NCI-H460 (cell line): ENCODE measurements at regions not wholly inside any gene's neighbourhood (a gene's known extent, or its start where the extent isn't known, plus 50 kb on each side); places are given as distances from the start of the nearest gene placed in this dataset.

Experiments used
- DNase-seq: peaks from one replicate; pipeline ENCODE4 v3.0.0-alpha.2; 2016; ENCODE audit warnings: low read depth; ENCODE audit errors: extremely low read depth

GRCh38 chr14:98726585-98727405 is 545.2 kb downstream of the BCL11B start:
- DNase-seq, result no peak

GRCh38 chr14:98728024-98728423 is 544.0 kb downstream of the BCL11B start:
- no peak for DNase-seq

GRCh38 chr14:98728836-98729235 is 543.2 kb downstream of the BCL11B start:
- no peak for DNase-seq

GRCh38 chr14:98731286-98731685 is 540.7 kb downstream of the BCL11B start:
- no peak for DNase-seq

- no peak for DNase-seq
These were observed 540.3 kb downstream of the BCL11B start for GRCh38 chr14:98731701-98732100.

GRCh38 chr14:98733536-98733935 is 538.5 kb downstream of the BCL11B start:
- DNase-seq, result no peak

- no peak for DNase-seq
These were observed 535.2 kb downstream of the BCL11B start for GRCh38 chr14:98736701-98737338.

GRCh38 chr14:98741523-98741922 is 530.5 kb downstream of the BCL11B start:
- DNase-seq, result no peak

- no peak for DNase-seq
These were observed 530.0 kb downstream of the BCL11B start for GRCh38 chr14:98742001-98742400.

GRCh38 chr14:98743536-98743935 is 528.5 kb downstream of the BCL11B start:
- DNase-seq, result no peak

GRCh38 chr14:98748966-98749365 is 523.0 kb downstream of the BCL11B start:
- DNase-seq, result no peak

- no peak for DNase-seq
These were observed 520.9 kb downstream of the BCL11B start for GRCh38 chr14:98751110-98751509.

GRCh38 chr14:98752660-98753059 is 519.3 kb downstream of the BCL11B start:
- no peak for DNase-seq

GRCh38 chr14:98754343-98755020 is 517.5 kb downstream of the BCL11B start:
- no peak for DNase-seq

GRCh38 chr14:98756749-98757148 is 515.2 kb downstream of the BCL11B start:
- DNase-seq, result no peak

- DNase-seq, result no peak
These were observed 513.6 kb downstream of the BCL11B start for GRCh38 chr14:98758440-98758839.

- no peak for DNase-seq
These were observed 510.0 kb downstream of the BCL11B start for GRCh38 chr14:98761993-98762392.

- no peak for DNase-seq
These were observed 505.2 kb downstream of the BCL11B start for GRCh38 chr14:98766818-98767217.

- no peak for DNase-seq
These were observed 502.7 kb downstream of the BCL11B start for GRCh38 chr14:98769326-98769725.

GRCh38 chr14:98770151-98770550 is 501.8 kb downstream of the BCL11B start:
- no peak for DNase-seq

GRCh38 chr14:98773814-98774213 is 498.2 kb downstream of the BCL11B start:
- no peak for DNase-seq

GRCh38 chr14:98775892-98776291 is 496.1 kb downstream of the BCL11B start:
- DNase-seq, result no peak
